HCT116 (cell line): ENCODE measurements at regions not wholly inside any gene's neighbourhood (a gene's known extent, or its start where the extent isn't known, plus 50 kb on each side); places are given as distances from the start of the nearest gene placed in this dataset.

Experiments used
- ATAC-seq: fragments of 200-7000 bp; cut with Tn5 transposase; 2 replicates; pipeline ENCODE4 v1.9.1; 2020; ENCODE audit warnings: mild to moderate bottlenecking, moderate library complexity
- BruUV-seq: library from RNA; stranded (reverse); fragments of 400-500 nt; replicated peaks from 2 replicates; lab custom pipeline; 2021; lab: Mats Ljungman, UMichigan
- CTCF ChIA-PET: fragments of 300-600 bp; sonication (Branson Sonifier 250); formaldehyde crosslinking; loops from one replicate; lab custom pipeline; 2021; ENCODE audit warnings: antibody characterized with exemption; lab: Charles Lee
- POLR2A ChIA-PET: fragments of 300-600, 350-600 bp; sonication (Branson Sonifier 250); formaldehyde crosslinking; loops from one replicate; lab custom pipeline; 2021; ENCODE audit warnings: antibody characterized with exemption; lab: Charles Lee
- RAD21 ChIA-PET, 2 experiments: fragments of 300-600 bp; sonication (Branson Sonifier 250); formaldehyde crosslinking; loops; one replicate each; lab custom pipeline; 2023; ENCODE audit warnings: low total read pairs in 2 of 2; ENCODE audit not compliant: uncharacterized antibody in 2 of 2, unreplicated experiment in 2 of 2, low non-redundant PET in 1 of 2; lab: Charles Lee
- DNase-seq: peaks from one replicate; pipeline ENCODE4 v3.0.0-alpha.2; 2010; ENCODE audit warnings: low read depth, low spot score
- H2AFZ ChIP-seq: fragments of 200-600 bp; shearing (Covaris generic), sonication (generic); 2 replicates; pipeline ENCODE4 v1.6.1; 2017; ENCODE audit warnings: low read depth, mixed run types, mixed read lengths, antibody characterized with exemption, low read length; ENCODE audit not compliant: poor library complexity, severe bottlenecking
- H3K27ac ChIP-seq: 2 replicates; pipeline ENCODE4 v1.5.1; 2012; ENCODE audit warnings: low read depth, low read length
- H3K27me3 ChIP-seq: fragments of 200-600 bp; sonication (generic); 2 replicates; pipeline ENCODE4 v1.6.1; 2016; ENCODE audit warnings: mixed run types, low read length, mixed read lengths; ENCODE audit not compliant: insufficient read depth
- H3K36me3 ChIP-seq, 2 experiments: fragments of 200-500 bp in 1 of 2; fragments of 200-600 bp in 1 of 2; sonication (Bioruptor generic) in 1 of 2; sonication (generic) in 1 of 2; 2 replicates each; pipeline versions ENCODE4 v1.5.1 to v1.6.1; 2014 to 2016; ENCODE audit warnings: low read length in 2 of 2, inconsistent platforms in 1 of 2, mixed read lengths in 1 of 2, mixed run types in 1 of 2; ENCODE audit not compliant: insufficient read depth in 2 of 2, control insufficient read depth in 1 of 2
- H3K4me1 ChIP-seq, 2 experiments: fragments of 200-600 bp in 1 of 2; sonication (generic) in 1 of 2; 2 replicates each; pipeline versions ENCODE4 v1.5.1 to v1.6.1; 2012 to 2017; ENCODE audit warnings: low read length in 2 of 2, inconsistent platforms in 1 of 2, mild to moderate bottlenecking in 1 of 2, mixed read lengths in 1 of 2, mixed run types in 1 of 2, moderate library complexity in 1 of 2; ENCODE audit not compliant: insufficient read depth in 2 of 2, control insufficient read depth in 1 of 2
- H3K4me2 ChIP-seq: fragments of 200-600 bp; sonication (generic); 2 replicates; pipeline ENCODE4 v1.6.1; 2017; ENCODE audit warnings: mixed run types, low read length, mixed read lengths
- H3K4me3 ChIP-seq, 2 experiments: fragments of 200-600 bp in 1 of 2; sonication (generic) in 1 of 2; replicated peaks in 1 of 2; 2 replicates each; pipeline ENCODE4 v1.5.1; 2011 to 2016; ENCODE audit warnings: low read length in 2 of 2, control low read depth in 1 of 2, low read depth in 1 of 2, mild to moderate bottlenecking in 1 of 2, mixed read lengths in 1 of 2, mixed run types in 1 of 2
- H3K79me2 ChIP-seq: fragments of 200-600 bp; sonication (generic); 2 replicates; pipeline ENCODE4 v1.6.1; 2017; ENCODE audit warnings: mild to moderate bottlenecking, mixed run types, low read length, moderate library complexity, mixed read lengths; ENCODE audit not compliant: insufficient read depth
- H3K9ac ChIP-seq: fragments of 200-600 bp; sonication (generic); 2 replicates; pipeline ENCODE4 v1.6.1; 2016; ENCODE audit warnings: low read length, mixed read lengths
- H3K9me2 ChIP-seq: fragments of 200-600 bp; sonication (generic), shearing (Covaris generic); 2 replicates; pipeline ENCODE4 v1.6.1; 2017; ENCODE audit warnings: mixed run types, mild to moderate bottlenecking, moderate library complexity; ENCODE audit not compliant: insufficient read depth
- H3K9me3 ChIP-seq, 2 experiments: fragments of 200-500 bp in 1 of 2; fragments of 200-600 bp in 1 of 2; sonication (Bioruptor generic) in 1 of 2; sonication (generic) in 1 of 2; 2 replicates each; pipeline ENCODE4 v1.6.1; 2014 to 2017; ENCODE audit warnings: low read length in 2 of 2, mixed read lengths in 2 of 2, inconsistent platforms in 1 of 2, low read depth in 1 of 2, mild to moderate bottlenecking in 1 of 2, mixed run types in 1 of 2, moderate library complexity in 1 of 2; ENCODE audit not compliant: control insufficient read depth in 1 of 2, insufficient read depth in 1 of 2
- H4K20me1 ChIP-seq: fragments of 200-600 bp; sonication (generic), shearing (Covaris generic); 2 replicates; pipeline ENCODE4 v1.6.1; 2017; ENCODE audit warnings: mixed run types, mild to moderate bottlenecking, moderate library complexity; ENCODE audit not compliant: insufficient read depth
- ATF3 ChIP-seq: IDR thresholded peaks from 2 replicates; pipeline ENCODE4 v1.6.1; 2012
- CEBPB ChIP-seq: IDR thresholded peaks from 2 replicates; pipeline ENCODE4 v1.6.1; 2012; ENCODE audit warnings: low read depth
- CTCF ChIP-seq, 3 experiments: fragments of 200-600 bp in 1 of 3; sonication (generic) in 1 of 3; IDR thresholded peaks in 2 of 3; conservative IDR thresholded peaks in 1 of 3; 2 replicates each; pipeline ENCODE4 v1.5.1; 2012 to 2017; ENCODE audit warnings: low read depth in 2 of 3, low read length in 2 of 3, antibody characterized with exemption in 1 of 3, borderline replicate concordance in 1 of 3, control low read depth in 1 of 3, mild to moderate bottlenecking in 1 of 3, mixed read lengths in 1 of 3, mixed run types in 1 of 3, moderate library complexity in 1 of 3; ENCODE audit not compliant: insufficient read depth in 1 of 3
- EGR1 ChIP-seq: IDR thresholded peaks from 2 replicates; pipeline ENCODE4 v1.6.1; 2012; ENCODE audit warnings: low read depth
- ELF1 ChIP-seq: IDR thresholded peaks from 2 replicates; pipeline ENCODE4 v1.6.1; 2012; ENCODE audit warnings: low read depth, borderline replicate concordance
- EZH2 ChIP-seq: fragments of 200-600 bp; sonication (generic); IDR thresholded peaks from 2 replicates; pipeline ENCODE4 v1.6.1; 2017; ENCODE audit warnings: antibody characterized with exemption, mixed run types
- MAX ChIP-seq: IDR thresholded peaks from 2 replicates; pipeline ENCODE4 v1.6.1; 2012
- POLR2A ChIP-seq: IDR thresholded peaks from 2 replicates; pipeline ENCODE4 v1.7.0; 2011; ENCODE audit warnings: borderline replicate concordance; ENCODE audit not compliant: insufficient read depth, insufficient read length; ENCODE audit errors: extremely low read depth
- POLR2AphosphoS5 ChIP-seq: IDR thresholded peaks from 2 replicates; pipeline ENCODE4 v1.6.1; 2011; ENCODE audit warnings: mild to moderate bottlenecking, low read depth, low read length, moderate library complexity
- SIN3A ChIP-seq: IDR thresholded peaks from 2 replicates; pipeline ENCODE4 v1.6.1; 2012; ENCODE audit warnings: low read depth
- SP1 ChIP-seq: IDR thresholded peaks from 2 replicates; pipeline ENCODE4 v1.6.1; 2012; ENCODE audit warnings: low read depth
- TCF7L2 ChIP-seq: IDR thresholded peaks from 2 replicates; pipeline ENCODE4 v1.7.0; 2011; ENCODE audit warnings: borderline replicate concordance, inconsistent platforms; ENCODE audit not compliant: insufficient read depth, insufficient read length; ENCODE audit errors: extremely low read depth
- YY1 ChIP-seq: IDR thresholded peaks from 2 replicates; pipeline ENCODE4 v1.6.1; 2011; ENCODE audit warnings: low read length, low read depth, moderate library complexity, mild to moderate bottlenecking; ENCODE audit not compliant: insufficient replicate concordance; ENCODE audit errors: extremely low read depth
- ZBTB33 ChIP-seq: IDR thresholded peaks from 2 replicates; pipeline ENCODE4 v1.6.1; 2011; ENCODE audit warnings: mild to moderate bottlenecking, low read length, moderate library complexity; ENCODE audit not compliant: insufficient replicate concordance; ENCODE audit errors: extremely low read depth
- ZNF274 ChIP-seq: fragments of 200-500 bp; sonication (Bioruptor generic); IDR thresholded peaks from 2 replicates; pipeline ENCODE4 v1.6.1; 2014; ENCODE audit warnings: mild to moderate bottlenecking, low read depth, low read length, inconsistent platforms
- intact Hi-C: fragments of 100-400 bp; cut with micrococcal nuclease; formaldehyde crosslinking; loops from 2 replicates; pipeline ENCODE4 v1.10.0; 2022

- BruUV-seq: no TSS peak
- intact Hi-C loops: no loop called here
- POLR2A ChIA-PET: no interaction called here
- H3K9ac ChIP-seq: no peak overlapping the region
- no peaks in the 10 kb centered on the region for H3K9me2 ChIP-seq
- no peak overlapping the region for H3K4me3 ChIP-seq
- H4K20me1 ChIP-seq: no peaks in the 10 kb centered on the region
- no peaks in the 10 kb centered on the region; a peak in 1 of 4 replicates for H3K9me3 ChIP-seq
- ATAC-seq (no peak), DNase-seq (no peak)
- H3K27me3 ChIP-seq: peaks cover 3% of the 10 kb centered on the region; the same call in 1 of the 2 replicates
- H3K4me1 ChIP-seq: no peaks in the 10 kb centered on the region
- CTCF ChIA-PET: no interaction called here
- H3K27ac ChIP-seq: no peak overlapping the region
- RAD21 ChIA-PET: no interaction called here
- no peaks in the 10 kb centered on the region for H3K36me3 ChIP-seq
- TF ChIP-seq SP1 (no peak), YY1 (no peak), ZNF274 (no peak), TCF7L2 (no peak), ATF3 (no peak), CEBPB (no peak), ELF1 (no peak), CTCF (IDR thresholded peaks at IDR 0.05 in 2 of 3, conservative IDR thresholded peaks at IDR 0.05 in 1 of 3; ENCODE audit: borderline replicate concordance in 1 of 3, insufficient read depth in 1 of 3, low read depth in 2 of 3, low read length in 2 of 3) (no peak), EZH2 (no peak), POLR2AphosphoS5 (no peak), POLR2A (no peak), SIN3A (no peak), ZBTB33 (no peak), EGR1 (no peak), MAX (no peak)
- H2AFZ ChIP-seq: no peak overlapping the region
- no peak overlapping the region for H3K4me2 ChIP-seq
- H3K79me2 ChIP-seq: no peaks in the 10 kb centered on the region
Measured at GRCh38 chr18:76136701-76137100, 358.3 kb downstream of the ZNF516 start.
